ENCODE measurements at regions not wholly inside any gene's neighbourhood (a gene's known extent, or its start where the extent isn't known, plus 50 kb on each side); places are given as distances from the start of the nearest gene placed in this dataset.
A peak's percentile ranks its signal among the peaks of the same experiment; 100 is the strongest.

DNA sequence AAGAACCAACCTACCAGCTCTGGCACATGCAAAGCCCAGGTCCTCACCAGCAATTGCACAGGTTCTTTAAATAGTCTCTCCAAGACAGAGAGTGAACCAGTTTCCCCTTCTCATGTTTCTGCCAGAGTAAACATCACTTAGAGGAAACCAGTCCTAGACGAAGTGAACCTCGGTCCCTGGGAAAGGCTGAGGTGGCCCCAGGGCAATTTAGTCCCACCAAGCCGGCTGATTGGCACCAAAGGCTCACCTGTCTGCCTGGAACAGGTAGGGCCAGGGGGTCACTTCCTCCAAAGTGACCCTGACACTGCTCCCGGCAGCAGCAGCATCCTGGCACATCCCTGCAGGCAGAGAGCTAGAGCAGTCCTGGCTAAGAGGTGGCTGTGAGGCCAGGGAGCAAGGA, 122.9 kb upstream of the ZNF507 start:
- TF ChIP-seq POLR2A (IDR thresholded peaks at IDR 0.05) (no peak), EP300 (IDR thresholded peaks at IDR 0.05) (no peak), POLR2AphosphoS5 (IDR thresholded peaks at IDR 0.05) (no peak)
- TF ChIP-seq, protein P1, sequence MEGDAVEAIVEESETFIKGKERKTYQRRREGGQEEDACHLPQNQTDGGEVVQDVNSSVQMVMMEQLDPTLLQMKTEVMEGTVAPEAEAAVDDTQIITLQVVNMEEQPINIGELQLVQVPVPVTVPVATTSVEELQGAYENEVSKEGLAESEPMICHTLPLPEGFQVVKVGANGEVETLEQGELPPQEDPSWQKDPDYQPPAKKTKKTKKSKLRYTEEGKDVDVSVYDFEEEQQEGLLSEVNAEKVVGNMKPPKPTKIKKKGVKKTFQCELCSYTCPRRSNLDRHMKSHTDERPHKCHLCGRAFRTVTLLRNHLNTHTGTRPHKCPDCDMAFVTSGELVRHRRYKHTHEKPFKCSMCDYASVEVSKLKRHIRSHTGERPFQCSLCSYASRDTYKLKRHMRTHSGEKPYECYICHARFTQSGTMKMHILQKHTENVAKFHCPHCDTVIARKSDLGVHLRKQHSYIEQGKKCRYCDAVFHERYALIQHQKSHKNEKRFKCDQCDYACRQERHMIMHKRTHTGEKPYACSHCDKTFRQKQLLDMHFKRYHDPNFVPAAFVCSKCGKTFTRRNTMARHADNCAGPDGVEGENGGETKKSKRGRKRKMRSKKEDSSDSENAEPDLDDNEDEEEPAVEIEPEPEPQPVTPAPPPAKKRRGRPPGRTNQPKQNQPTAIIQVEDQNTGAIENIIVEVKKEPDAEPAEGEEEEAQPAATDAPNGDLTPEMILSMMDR (IDR thresholded peaks at IDR 0.05), result no peak
- WGBS, 2 donors (ENCODE audit: low coverage in 1 of 2), result 60 to 67% methylated on average over 1 of the region's 4 CpGs
- Histone ChIP-seq H3K27ac (no peak overlapping the region), H3K36me3 (no peaks in the 10 kb centered on the region), H3K4me1 (peaks cover 0 to 10% (median 0%) of the 10 kb centered on the region in 3 donors), H3K27me3 (peaks cover 47% of the 10 kb centered on the region), H3K4me3 (no peak overlapping the region), H3K9me3 (no peaks in the 10 kb centered on the region)
- ATAC-seq, result no peak

DNA sequence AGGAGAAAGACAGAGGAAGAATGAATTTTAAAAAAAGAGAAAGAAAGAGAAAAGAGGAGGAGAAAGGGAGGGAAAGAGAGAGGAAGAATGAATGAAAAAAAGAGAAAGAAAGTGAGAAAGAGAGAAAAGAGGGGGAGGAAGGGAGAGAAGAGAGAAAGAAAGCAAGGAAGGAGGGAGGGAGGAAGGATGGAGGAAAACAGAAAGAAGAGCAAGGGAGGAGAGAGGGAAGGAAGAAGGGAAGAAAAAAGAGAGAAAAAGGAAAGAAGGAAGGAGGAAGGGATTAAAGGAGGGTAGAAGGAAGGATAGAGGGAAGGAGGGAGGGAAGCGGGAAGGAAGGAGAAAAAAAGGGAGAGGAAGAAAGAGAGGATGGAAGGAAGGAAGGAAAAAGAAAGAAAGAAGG, 122.3 kb upstream of the ZNF507 start:
- Histone ChIP-seq H3K27ac (no peak overlapping the region), H3K4me3 (no peak overlapping the region), H3K4me1 (peaks cover 0 to 10% (median 0%) of the 10 kb centered on the region in 3 donors), H3K9me3 (no peaks in the 10 kb centered on the region), H3K27me3 (peaks cover 52% of the 10 kb centered on the region), H3K36me3 (no peaks in the 10 kb centered on the region)
- TF ChIP-seq POLR2A (IDR thresholded peaks at IDR 0.05), result no peak
- TF ChIP-seq POLR2AphosphoS5 (IDR thresholded peaks at IDR 0.05), result no peak
- TF ChIP-seq, protein P1 (IDR thresholded peaks at IDR 0.05), result no peak
- no peak for TF ChIP-seq EP300 (IDR thresholded peaks at IDR 0.05)
- WGBS, 2 donors (ENCODE audit: low coverage in 1 of 2), result 75% methylated on average over 1 of the region's 1 CpG; no CpG with 5 or more reads in 1 of the 2 donors
- ATAC-seq, result no peak

DNA sequence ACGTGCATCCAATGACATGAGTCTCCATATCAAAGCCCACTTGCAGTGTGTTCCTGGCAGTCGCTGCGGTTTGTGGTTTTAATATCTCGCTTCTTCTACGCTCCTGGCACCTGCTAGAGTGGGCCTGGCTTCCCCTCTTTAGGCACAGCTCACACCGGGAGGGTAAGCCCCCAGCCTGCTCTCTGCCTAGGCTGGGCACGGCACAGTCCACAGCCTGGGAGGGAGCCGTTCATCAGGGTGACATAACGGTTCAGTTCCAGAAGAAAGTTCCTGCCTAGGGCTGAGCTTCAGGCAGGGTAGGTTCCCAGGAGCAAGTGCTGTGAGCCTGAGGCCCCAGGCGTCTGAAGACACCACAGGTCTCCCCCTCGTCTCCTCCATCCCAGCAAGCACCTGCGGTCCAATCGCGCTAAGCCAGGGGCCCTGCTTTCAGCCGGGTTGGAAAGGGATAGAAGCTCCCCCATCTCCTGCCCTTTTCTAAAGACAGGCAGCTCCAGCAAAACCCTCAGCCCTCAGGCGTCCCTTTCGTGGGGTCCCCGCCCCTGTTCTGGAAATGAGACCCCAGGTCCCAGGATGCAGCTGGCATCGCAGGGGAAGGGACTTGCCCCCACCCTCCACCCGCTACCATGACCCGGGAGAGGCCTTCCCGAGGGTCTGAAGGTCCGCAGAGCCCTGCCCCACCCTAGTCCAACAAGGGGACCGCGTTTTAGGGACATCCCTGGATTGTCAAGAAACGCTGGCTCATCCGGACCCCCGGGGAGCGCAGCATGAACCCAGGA, 121.6 kb upstream of the ZNF507 start:
- 83% methylated on average over 5 of the region's 29 CpGs; no CpG with 5 or more reads in 1 of the 2 donors for WGBS, 2 donors (ENCODE audit: low coverage in 1 of 2)
- Histone ChIP-seq H3K27me3 (peaks cover 54% of the 10 kb centered on the region), H3K4me3 (no peak overlapping the region), H3K4me1 (peaks cover 0 to 10% (median 0%) of the 10 kb centered on the region in 3 donors), H3K9me3 (no peaks in the 10 kb centered on the region), H3K36me3 (no peaks in the 10 kb centered on the region), H3K27ac (no peak overlapping the region)
- no peak for ATAC-seq
- TF ChIP-seq POLR2AphosphoS5 (IDR thresholded peaks at IDR 0.05) (no peak), POLR2A (IDR thresholded peaks at IDR 0.05) (no peak), EP300 (IDR thresholded peaks at IDR 0.05) (no peak)
- TF ChIP-seq, protein P1 (IDR thresholded peaks at IDR 0.05), result no peak

DNA sequence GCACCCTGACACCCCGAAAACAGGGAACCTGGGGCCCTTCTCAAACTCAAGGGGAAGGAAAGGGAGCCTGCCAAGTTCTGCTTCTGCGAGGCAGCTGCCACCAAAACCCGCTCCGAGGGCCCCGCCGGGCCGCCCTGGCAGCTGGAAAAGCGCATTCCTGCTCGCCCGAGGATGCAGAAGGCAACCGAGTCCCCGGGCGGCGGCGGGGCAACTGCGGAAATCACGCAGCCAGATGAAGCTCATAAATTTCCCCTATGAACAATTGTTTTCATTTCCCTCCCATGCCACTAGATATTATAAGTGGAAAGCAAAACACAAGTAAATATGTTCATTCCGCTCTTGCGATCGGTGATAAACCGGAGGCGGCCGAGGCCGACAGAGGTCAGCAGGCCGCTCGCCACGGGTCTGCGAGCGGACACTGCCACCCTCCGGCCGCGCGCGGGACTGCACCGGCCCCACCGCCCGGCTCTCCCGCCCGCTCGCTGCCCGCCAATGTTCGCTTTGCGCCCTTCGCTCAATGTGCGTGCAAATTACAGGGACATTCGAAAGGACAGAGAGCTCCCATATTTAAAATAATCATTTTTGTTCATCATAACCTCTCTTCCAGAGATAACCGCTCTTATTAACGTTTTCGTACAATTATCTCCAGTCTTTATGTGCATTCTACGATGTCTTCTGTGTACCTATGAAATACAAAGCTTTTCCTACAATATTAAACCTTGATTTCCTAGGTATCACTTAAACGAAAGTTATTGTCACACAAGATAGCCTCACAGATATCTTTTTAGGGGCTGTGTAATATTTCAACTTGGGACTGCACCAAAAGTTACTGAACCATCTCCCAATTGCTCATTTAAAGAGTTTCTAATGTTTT, 120.8 kb upstream of the ZNF507 start:
- Histone ChIP-seq H3K9me3 (no peaks in the 10 kb centered on the region), H3K27ac (no peak overlapping the region), H3K27me3 (peaks cover 62% of the 10 kb centered on the region), H3K36me3 (no peaks in the 10 kb centered on the region), H3K4me1 (peaks cover 0 to 10% (median 0%) of the 10 kb centered on the region in 3 donors), H3K4me3 (peak overlapping the region in 1 of 2 donors; percentile 30)
- TF ChIP-seq, protein P1 (IDR thresholded peaks at IDR 0.05), result peak; percentile 93 to 99 (median 98)
- TF ChIP-seq POLR2A (IDR thresholded peaks at IDR 0.05) (no peak), EP300 (IDR thresholded peaks at IDR 0.05) (no peak), POLR2AphosphoS5 (IDR thresholded peaks at IDR 0.05) (no peak)
- peak; percentile 78 for ATAC-seq
- 6 to 12% methylated on average over 12 to 23 of the region's 51 CpGs for WGBS, 2 donors (ENCODE audit: low coverage in 1 of 2)

All from gastroesophageal sphincter (tissue), 4 donors.